HG03025 (cell line): ENCODE measurements at regions not wholly inside any gene's neighbourhood (a gene's known extent, or its start where the extent isn't known, plus 50 kb on each side); places are given as distances from the start of the nearest gene placed in this dataset.
"Not testable (repeated sequence)": the region's sequence is repeated elsewhere in the genome, so short reads cannot be mapped to it uniquely, and the experiment has no call there.

Experiments
- ATAC-seq: cut with Tn5 transposase; IDR thresholded peaks from one replicate; pipeline ENCODE4 v1.9.1; 2021; ENCODE audit warnings: mild to moderate bottlenecking, moderate library complexity; ENCODE audit not compliant: unreplicated experiment, low FRiP score

GRCh38 chrX:113212052-113212451, 371.4 kb upstream of the AMOT start:
- no peak for ATAC-seq

DNA sequence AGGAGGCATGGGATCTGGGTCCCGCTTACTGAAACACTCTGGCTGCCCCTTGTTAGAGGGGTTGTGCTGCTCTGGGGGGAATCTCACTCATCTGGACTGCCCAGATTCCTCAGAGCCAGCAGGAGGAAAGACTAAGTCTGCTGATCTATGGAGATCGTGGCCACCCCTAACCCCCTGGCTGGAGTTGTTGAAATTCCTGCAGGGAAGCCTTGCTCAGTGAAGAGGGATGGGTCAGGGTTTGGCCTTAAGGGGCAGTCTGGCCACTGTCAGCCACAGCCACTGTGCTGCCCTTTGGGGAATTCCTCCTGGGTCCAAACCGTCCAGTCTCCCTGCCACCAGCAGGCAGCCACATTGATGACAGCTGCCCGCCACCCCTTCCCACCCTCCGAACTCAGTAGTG, 362.0 kb upstream of the AMOT start:
- ATAC-seq, result no peak

GRCh38 chrX:113195949-113196348, 355.3 kb upstream of the AMOT start:
- ATAC-seq, result no peak

GRCh38 chrX:113192418-113192817, 351.8 kb upstream of the AMOT start:
- ATAC-seq, result no peak

GRCh38 chrX:113157496-113157895, 316.9 kb upstream of the AMOT start:
- no peak for ATAC-seq

DNA sequence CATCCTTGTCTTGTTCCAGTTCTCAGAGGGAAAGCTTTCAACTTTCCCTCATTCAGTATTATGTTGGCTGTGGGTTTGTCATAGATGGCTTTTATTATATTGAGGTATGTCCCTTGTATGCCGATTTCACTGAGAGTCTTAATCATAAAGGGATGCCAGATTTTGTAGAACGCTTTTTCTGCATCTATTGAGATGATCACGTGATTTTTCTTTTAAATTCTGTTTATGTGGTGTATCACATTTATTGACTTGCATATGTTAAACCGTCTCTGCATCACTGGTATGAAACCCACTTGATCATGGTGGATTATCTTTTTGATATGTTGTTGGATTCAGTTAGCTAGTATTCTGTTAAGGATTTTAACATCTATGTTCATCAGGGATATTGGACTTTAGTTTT, 313.7 kb upstream of the AMOT start:
- ATAC-seq, result not testable (repeated sequence)

- no peak for ATAC-seq
These were observed 296.2 kb upstream of the AMOT start for GRCh38 chrX:113136836-113137235.

DNA sequence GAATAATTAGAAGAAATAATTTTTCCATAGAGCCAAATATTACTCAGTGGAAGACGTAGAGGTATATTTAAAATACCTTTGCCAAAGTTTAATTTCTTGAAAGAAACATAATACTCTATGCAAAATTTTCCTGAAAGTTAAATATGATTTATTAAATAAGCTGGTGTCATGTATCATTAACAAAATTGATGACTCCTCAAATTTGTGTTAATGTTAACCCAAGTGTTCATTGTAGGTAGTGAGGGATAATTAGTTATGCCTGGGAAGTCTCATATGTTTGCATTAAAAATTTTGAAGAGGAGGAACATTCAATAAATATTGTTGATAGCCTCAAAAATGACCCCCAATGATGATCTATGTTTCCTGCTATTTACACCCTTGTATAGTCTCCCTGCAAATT, 292.7 kb upstream of the AMOT start:
- ATAC-seq, result no peak

DNA sequence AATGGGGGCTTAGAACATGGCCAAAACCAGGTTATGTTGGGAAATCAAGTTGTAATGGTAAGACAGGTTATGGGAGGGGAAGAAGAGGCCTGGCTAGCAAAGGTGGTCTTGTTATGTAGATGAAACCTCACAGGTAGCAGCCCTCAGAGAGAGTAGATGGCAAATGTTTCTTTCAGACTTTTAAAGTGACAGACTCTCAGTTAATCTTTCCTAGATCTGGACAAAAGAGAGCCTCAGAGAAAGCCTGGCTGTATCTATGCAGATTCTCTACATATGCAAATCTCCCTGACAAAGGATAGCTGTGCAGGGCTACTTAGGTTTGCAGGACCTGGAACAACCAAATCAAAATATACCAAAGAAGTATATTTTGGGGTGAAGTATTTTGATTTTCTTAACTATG, 284.1 kb upstream of the AMOT start:
- ATAC-seq, result no peak

GRCh38 chrX:113075521-113075920, 234.9 kb upstream of the AMOT start:
- ATAC-seq, result no peak

DNA sequence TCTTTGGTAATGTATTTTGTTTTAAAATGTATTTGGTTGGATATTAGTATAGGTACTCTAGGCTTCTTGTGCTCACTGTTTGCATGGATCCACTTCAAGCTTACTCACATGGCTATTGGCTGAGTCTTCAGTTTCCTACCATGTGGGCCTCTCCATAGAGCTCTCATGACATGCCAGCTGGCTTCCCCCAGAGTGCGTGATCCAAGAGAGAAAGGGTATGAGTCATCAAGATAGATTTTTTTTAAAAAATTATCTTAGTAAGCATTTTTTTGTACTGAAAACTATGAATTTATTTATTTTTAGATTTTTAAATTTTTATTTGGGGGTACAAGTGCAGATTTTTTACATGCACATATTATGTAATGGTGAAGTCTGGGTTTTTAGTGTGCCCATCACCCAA, 219.1 kb upstream of the AMOT start:
- no peak for ATAC-seq

- no peak for ATAC-seq
These were observed 218.0 kb upstream of the AMOT start for GRCh38 chrX:113058634-113059033.

GRCh38 chrX:113048896-113049295, 208.3 kb upstream of the AMOT start:
- no peak for ATAC-seq

DNA sequence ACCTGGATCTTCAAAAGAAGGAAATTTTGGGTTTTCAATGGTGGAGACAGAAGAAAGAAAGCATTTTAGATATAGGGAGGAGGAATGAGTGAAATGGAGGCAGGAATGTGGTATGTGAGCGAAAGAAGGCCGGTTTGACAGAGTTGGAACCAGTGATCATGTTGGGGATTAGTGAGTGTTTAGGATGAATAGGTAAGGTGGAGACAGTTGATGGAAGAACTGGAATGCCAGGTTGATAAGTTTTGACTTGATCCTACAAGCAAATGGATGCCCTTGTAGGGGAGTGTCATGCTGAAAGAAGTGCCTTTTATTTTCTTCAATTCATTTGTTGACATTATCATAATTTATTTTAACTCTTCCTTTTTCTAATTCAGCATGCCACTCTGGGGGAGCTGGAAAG, 207.8 kb upstream of the AMOT start:
- no peak for ATAC-seq

GRCh38 chrX:113033966-113034680, 193.5 kb upstream of the AMOT start:
- no peak for ATAC-seq

DNA sequence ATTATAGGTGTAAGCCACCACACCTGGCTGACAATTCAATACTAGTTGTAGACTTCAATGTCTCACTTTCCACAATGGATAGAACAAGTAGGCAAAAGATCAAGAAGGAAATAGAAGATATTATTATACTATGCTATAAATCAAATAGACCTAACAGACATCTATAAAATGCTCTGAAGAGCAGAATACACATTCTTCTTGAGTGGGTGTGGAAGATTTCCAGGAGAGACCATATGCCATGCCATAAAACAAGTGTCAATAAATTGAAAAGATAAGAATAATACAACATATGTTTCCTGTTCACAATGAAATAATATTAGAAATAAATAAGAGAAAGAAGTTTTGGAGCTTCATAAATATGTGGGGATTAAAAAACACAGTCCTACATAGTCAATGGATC, 179.3 kb upstream of the AMOT start:
- no peak for ATAC-seq

GRCh38 chrX:113009837-113010236, 169.2 kb upstream of the AMOT start:
- no peak for ATAC-seq

- no peak for ATAC-seq
These were observed 168.4 kb upstream of the AMOT start for GRCh38 chrX:113009029-113009428.

DNA sequence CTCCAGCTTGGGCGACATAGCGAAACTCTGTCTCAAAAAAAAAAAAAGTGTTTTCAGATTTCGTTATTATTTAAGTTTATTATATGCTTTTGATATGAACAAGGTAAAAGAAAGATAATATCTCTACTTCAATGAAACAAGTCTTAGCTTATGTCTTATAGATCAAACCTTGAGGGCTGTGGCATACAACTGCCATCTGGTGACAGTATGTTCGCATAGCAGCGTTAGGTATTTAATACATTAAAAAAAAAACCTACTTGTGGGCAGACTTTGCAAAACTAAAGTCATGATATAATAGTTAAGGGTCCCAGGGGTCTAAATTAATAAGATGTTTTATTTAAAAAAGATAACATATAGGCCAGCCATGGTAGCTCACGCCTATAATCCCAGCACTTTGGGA, 161.2 kb upstream of the AMOT start:
- ATAC-seq, result no peak

GRCh38 chrX:112997991-112998390, 157.4 kb upstream of the AMOT start:
- no peak for ATAC-seq

- no peak for ATAC-seq
These were observed 151.2 kb upstream of the AMOT start for GRCh38 chrX:112991801-112992200.

DNA sequence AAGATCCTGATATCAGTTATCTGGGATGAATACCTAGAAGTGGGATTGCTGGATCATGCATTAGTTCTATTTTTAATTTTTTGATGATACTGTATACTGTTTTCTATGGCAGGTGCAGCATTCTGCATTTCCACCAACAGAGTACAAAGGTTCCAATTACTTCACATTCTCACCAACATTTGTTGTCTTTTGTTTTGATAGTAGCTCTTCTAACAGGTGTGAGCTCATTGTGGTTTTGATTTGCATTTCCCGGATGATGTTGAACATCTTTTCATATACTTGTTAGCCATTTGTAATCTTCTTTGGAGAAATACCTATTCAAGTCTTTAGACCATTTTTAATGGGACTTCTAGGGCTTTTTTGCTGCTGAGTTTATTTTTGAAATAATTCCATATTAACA, 139.2 kb upstream of the AMOT start:
- ATAC-seq, result no peak
